ENCODE measurements at regions not wholly inside any gene's neighbourhood (a gene's known extent, or its start where the extent isn't known, plus 50 kb on each side); places are given as distances from the start of the nearest gene placed in this dataset.

DNA sequence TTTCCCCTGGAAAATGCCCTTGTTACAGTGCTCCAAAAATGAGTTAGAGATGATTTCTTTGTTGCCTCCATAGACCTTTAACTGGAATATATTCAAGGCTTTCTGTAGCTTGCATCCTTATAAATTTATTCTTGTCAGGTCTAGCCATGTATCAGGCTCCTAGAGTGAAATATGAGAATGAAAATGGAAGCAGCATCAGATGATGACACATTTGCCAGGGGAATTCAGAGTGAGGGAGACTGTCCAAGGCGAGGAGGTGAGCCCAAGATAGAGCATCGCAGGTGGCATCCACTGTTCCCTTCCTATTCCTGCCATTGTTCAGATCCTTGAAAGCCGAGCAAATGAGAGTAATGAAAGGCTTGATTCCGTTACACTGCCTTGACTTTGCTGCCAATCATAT, 386.8 kb downstream of the SAMD5 start:
- no peak overlapping the region for H3K4me3 ChIP-seq (ENCODE audit: low read depth, low read length)
- TF ChIP-seq CTCF (IDR thresholded peaks at IDR 0.05; ENCODE audit: insufficient read depth, low read depth, low read length): no peak
- no peak for DNase-seq (ENCODE audit: low read depth)

DNA sequence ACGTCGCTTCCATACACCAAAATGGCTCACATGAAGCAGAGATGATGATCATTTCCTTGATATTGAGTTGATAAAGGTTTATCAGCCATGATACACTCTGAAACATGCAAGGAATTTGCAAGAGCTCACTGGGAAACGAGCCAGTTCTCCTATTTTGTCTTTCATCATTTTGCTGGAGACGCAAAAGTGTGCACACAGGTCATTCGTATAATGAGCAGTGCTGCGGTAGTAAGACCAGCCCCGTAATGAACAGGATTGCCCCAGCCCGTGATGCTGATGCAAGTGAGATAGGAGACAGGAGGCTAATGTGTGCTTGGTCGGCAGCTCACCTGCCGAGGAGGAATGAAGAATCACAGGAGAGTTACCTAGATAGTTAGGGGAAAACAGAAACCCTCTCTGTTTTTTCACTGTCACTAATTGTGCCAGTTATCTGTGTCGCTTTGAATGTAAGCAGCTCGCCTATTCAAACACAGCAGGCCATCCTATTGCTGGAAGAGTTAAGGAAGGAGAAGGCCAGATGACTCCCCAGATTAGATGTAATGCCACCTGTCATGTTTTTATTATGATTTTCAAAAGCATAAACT, 391.8 kb downstream of the SAMD5 start:
- H3K4me3 ChIP-seq (ENCODE audit: low read depth, low read length): no peak overlapping the region
- no peak for TF ChIP-seq CTCF (IDR thresholded peaks at IDR 0.05; ENCODE audit: insufficient read depth, low read depth, low read length)
- no peak for DNase-seq (ENCODE audit: low read depth)

GRCh38 chr6:147903321-147903720, 394.8 kb downstream of the SAMD5 start:
- TF ChIP-seq CTCF (IDR thresholded peaks at IDR 0.05; ENCODE audit: insufficient read depth, low read depth, low read length): no peak
- no peak for DNase-seq (ENCODE audit: low read depth)
- H3K4me3 ChIP-seq (ENCODE audit: low read depth, low read length): no peak overlapping the region

GRCh38 chr6:147903931-147904330, 395.4 kb downstream of the SAMD5 start:
- no peak overlapping the region for H3K4me3 ChIP-seq (ENCODE audit: low read depth, low read length)
- no peak for TF ChIP-seq CTCF (IDR thresholded peaks at IDR 0.05; ENCODE audit: insufficient read depth, low read depth, low read length)
- DNase-seq (ENCODE audit: low read depth): no peak

DNA sequence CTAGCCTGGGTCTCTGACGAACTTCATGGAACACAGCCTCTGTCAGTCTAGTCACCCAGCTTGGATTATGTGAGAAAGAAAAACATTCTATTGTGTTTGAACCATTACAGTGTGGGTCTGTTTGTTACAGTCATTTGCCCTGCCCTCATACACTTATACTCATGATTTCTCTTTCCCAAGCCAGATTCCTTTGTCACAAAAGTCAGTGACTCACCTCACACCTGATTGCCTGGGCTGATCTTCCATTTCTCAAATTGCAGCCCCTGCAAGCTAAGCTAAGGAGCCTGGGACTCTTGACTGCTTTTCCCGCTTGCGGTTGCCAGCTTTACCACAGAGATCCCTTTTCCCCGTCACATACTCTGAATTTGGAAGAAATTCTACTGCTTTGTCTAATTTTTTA, 395.9 kb downstream of the SAMD5 start:
- no peak for DNase-seq (ENCODE audit: low read depth)
- no peak for TF ChIP-seq CTCF (IDR thresholded peaks at IDR 0.05; ENCODE audit: insufficient read depth, low read depth, low read length)
- H3K4me3 ChIP-seq (ENCODE audit: low read depth, low read length): no peak overlapping the region

GRCh38 chr6:147905711-147906110, 397.2 kb downstream of the SAMD5 start:
- no peak overlapping the region for H3K4me3 ChIP-seq (ENCODE audit: low read depth, low read length)
- no peak for DNase-seq (ENCODE audit: low read depth)
- no peak for TF ChIP-seq CTCF (IDR thresholded peaks at IDR 0.05; ENCODE audit: insufficient read depth, low read depth, low read length)

GRCh38 chr6:147906361-147906760, 397.9 kb downstream of the SAMD5 start:
- no peak for DNase-seq (ENCODE audit: low read depth)
- no peak for TF ChIP-seq CTCF (IDR thresholded peaks at IDR 0.05; ENCODE audit: insufficient read depth, low read depth, low read length)
- no peak overlapping the region for H3K4me3 ChIP-seq (ENCODE audit: low read depth, low read length)
